Stimulated activated CD4-positive, alpha-beta T cell treated with anti-CD3 and anti-CD28 coated beads, Interleukin-15, amount 100 ng/mL, for 24 hours (primary cell): ENCODE measurements at regions not wholly inside any gene's neighbourhood (a gene's known extent, or its start where the extent isn't known, plus 50 kb on each side); places are given as distances from the start of the nearest gene placed in this dataset.
A peak's percentile ranks its signal among the peaks of the same experiment; 100 is the strongest.
"Not testable (repeated sequence)": the region's sequence is repeated elsewhere in the genome, so short reads cannot be mapped to it uniquely, and the experiment has no call there.

Source experiments
- DNase-seq: peaks from one replicate; pipeline ENCODE4 v3.0.0-alpha.2; 2020

- peak; percentile 60 for DNase-seq
These were observed 90.9 kb upstream of the RUNX3 start for GRCh38 chr1:25020851-25021590.

- no peak for DNase-seq
These were observed 90.2 kb upstream of the RUNX3 start for GRCh38 chr1:25020173-25020845.

GRCh38 chr1:25019337-25020172 is 89.5 kb upstream of the RUNX3 start:
- DNase-seq: no peak

- DNase-seq: no peak
These were observed 88.9 kb upstream of the RUNX3 start for GRCh38 chr1:25018943-25019336.

GRCh38 chr1:25018110-25018735 is 88.1 kb upstream of the RUNX3 start:
- DNase-seq: no peak

- no peak for DNase-seq
These were observed 87.5 kb upstream of the RUNX3 start for GRCh38 chr1:25017436-25018109.

GRCh38 chr1:25012966-25013962 is 83.2 kb upstream of the RUNX3 start:
- DNase-seq: no peak

GRCh38 chr1:25011943-25012638 is 82.0 kb upstream of the RUNX3 start:
- DNase-seq: no peak

- no peak for DNase-seq
These were observed 81.2 kb upstream of the RUNX3 start for GRCh38 chr1:25011275-25011674.

GRCh38 chr1:25009671-25010262 is 79.7 kb upstream of the RUNX3 start:
- peak; percentile 70 for DNase-seq

- no peak for DNase-seq
These were observed 78.1 kb upstream of the RUNX3 start for GRCh38 chr1:25008192-25008485.

GRCh38 chr1:25007390-25008191 is 77.5 kb upstream of the RUNX3 start:
- not testable (repeated sequence) for DNase-seq

GRCh38 chr1:25006770-25007169 is 76.7 kb upstream of the RUNX3 start:
- no peak for DNase-seq

- no peak for DNase-seq
These were observed 74.3 kb upstream of the RUNX3 start for GRCh38 chr1:25004355-25004754.

- peak; percentile 54 for DNase-seq
These were observed 73.5 kb upstream of the RUNX3 start for GRCh38 chr1:25003457-25004190.

GRCh38 chr1:25003000-25003399 is 72.9 kb upstream of the RUNX3 start:
- no peak for DNase-seq

- DNase-seq: peak; percentile 31
These were observed 71.2 kb upstream of the RUNX3 start for GRCh38 chr1:25001125-25001915.

- no peak for DNase-seq
These were observed 69.8 kb upstream of the RUNX3 start for GRCh38 chr1:24999906-25000305.
